NOMO-1 treated with dmso at 0.1 percent for 144 hours (cell line): ENCODE measurements at regions not wholly inside any gene's neighbourhood (a gene's known extent, or its start where the extent isn't known, plus 50 kb on each side); places are given as distances from the start of the nearest gene placed in this dataset.
A peak's percentile ranks its signal among the peaks of the same experiment; 100 is the strongest.

Source experiments
- DNase-seq: peaks from one replicate; lab custom pipeline; 2025; ENCODE audit not compliant: unreplicated experiment; lab: John Stamatoyannopoulos, UW

DNA sequence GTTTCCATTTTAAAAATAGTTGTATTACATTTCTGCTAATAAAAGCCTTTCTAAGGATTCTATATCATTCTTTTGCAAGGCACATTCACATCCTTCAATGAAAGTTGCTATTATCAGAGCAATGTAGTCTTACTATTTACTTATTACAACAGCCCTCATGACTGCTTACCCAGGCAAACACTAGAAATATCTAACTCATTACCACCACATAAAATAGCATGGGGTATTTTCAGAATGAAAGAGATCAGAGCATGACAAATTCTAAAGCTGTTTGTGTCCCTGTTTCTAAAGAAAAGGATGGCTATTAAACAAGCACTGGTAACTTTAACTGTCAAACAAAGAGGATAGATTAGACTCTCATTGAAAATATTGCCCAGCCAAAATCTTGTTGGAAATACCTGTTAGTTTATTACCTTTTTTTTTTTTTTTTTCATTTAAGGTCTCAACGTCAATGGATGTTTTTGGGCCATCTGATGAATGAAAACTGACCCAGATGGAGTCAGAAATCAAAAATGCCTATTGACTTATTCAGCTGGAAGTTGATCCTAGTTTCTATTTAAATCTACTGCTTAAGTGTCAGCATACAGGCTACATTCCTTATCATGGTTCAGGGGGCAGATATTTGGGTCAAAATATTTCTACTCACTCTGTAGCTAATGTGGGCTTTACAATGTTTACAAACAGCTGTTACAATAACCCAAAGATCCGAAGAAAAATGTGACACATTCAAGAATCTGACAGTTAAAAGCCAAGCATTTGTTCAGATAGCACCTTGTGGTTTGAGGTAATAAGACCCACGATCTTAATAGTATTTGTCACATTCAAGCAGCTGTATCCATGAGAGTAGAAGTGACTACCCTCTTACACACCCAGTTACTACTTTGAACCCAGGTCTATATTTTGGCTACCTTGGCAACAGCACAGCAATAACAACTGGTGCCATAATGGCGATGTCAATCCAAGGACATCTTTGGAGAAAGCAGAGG is 554.8 kb upstream of the MEF2C start:
- DNase-seq = no peak

GRCh38 chr5:89436464-89436863 is 553.5 kb upstream of the MEF2C start:
- DNase-seq = no peak

DNA sequence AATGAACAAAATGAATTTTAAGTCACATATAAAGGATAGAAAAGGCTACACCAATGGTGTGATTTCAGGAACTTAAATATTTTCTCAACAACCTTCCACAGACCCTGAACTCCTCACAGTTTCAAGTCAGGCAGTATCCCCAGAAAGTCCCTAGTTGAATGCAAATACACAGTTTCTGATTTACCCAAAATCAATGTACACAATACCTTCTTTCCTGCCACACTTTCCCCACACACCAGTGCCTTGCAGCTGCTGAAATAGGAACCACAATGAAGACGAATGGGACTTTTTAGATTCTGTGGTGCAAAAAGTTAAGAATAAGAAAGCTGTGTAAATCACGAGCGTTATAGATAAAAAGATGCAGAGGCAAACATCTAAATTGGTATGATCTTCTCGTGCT is 552.4 kb upstream of the MEF2C start:
- no peak for DNase-seq

DNA sequence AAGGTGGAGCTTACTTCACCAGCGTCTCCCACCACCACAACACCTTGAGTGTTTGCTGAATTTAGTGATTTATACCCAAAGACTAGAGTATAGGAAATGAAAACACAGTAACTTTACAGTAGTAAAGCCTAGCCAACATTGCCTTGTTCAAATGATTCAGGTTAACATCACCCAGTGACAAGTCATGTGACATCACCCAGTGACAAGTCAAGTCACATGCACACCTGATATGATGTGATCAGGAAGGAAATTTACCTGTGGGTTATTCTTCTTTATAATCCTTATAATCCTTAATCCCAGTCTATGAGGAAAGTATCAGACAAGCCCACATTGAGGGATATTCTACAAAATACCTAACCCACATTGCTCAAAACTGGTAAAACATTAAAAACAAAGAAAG is 545.6 kb upstream of the MEF2C start:
- no peak for DNase-seq

DNA sequence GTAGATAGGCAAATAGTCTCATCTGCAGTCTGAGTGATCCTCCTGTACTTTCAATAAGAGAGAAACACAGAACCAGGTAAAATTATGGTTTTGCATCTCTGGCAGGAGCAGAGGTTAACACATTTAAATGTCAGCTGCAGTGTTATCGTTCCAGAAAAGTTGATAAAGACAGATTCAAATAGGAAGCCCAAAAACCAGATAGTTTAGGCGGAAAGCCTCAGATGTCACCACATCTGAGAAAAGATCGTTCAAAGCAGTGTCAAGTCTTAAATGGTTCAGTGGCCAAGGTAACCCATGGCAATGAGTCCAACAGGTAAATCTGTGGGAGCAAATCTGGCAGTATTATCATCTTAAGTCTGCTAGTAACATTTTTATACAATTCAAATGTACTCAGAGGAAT is 542.1 kb upstream of the MEF2C start:
- DNase-seq = no peak

GRCh38 chr5:89421035-89421434 is 538.1 kb upstream of the MEF2C start:
- DNase-seq = peak; percentile 15

DNA sequence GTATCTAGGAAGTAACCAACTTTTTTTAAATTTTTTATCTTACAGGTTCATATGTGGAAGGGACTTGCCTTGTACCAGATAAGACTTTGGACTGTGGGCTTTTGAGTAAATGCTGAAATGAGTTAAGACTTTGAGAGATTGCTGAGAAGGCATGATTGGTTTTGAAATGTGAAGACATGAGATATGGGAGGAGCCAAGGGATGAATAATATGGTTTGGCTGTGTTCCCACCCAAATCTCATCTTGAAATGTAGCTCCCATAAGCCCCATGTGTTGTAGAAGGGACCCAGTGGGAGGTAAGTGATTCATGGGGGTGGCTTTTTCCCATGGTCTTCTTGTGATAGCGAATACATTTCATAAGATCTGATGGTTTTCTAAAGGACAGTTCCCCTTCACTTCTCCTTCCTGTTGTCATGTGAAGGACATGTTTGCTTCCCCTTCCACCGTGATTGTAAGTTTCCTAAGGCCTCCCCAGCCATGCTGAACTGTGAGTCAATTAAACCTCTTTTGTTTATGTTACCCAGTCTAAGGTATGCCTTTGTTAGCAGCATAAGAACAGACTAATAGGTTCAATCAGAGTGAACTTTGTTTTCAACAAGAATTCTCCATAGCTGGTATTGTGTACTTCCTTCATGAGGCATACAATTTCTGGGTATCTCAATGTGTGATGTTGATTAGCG is 535.6 kb upstream of the MEF2C start:
- peak; percentile 16 for DNase-seq

DNA sequence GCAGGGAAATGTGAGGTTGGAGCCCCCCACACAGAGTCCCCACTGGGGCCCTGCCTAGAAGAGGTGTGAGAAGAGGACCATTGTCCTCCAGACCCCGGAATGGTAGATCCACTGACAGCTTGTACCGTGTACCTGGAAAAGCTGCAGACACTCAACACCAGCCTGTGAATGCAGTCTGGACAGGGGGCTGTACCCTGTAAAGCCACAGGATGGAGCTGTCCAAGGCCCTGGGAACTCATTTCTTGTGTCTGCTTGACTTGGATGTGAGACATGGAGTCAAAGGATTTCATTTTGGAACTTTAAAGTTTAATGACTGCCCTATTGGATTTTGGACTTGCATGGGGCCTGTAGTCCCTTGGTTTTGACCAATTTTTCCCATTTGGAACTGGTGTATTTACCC is 535.0 kb upstream of the MEF2C start:
- DNase-seq = no peak

- no peak for DNase-seq
Measured at GRCh38 chr5:89417515-89417914, 534.5 kb upstream of the MEF2C start.

DNA sequence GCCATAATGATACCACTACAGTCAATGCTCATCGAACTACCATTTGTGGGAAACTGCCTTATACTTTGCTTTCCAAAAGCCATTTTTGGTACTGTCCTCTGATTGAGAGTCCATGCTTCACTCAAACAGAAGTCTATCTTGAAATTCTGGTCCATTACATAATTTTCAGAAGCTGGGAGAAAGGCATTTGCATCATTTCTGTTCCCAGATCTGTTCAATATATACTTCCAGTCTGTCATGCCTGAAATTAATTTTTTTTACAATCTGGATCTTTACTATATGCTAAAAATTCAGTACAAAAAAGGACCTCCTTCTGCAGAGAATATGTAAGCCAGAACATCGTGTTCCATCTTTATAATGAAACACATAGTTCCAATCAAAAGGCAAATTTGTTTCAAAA is 528.9 kb upstream of the MEF2C start:
- DNase-seq = no peak

DNA sequence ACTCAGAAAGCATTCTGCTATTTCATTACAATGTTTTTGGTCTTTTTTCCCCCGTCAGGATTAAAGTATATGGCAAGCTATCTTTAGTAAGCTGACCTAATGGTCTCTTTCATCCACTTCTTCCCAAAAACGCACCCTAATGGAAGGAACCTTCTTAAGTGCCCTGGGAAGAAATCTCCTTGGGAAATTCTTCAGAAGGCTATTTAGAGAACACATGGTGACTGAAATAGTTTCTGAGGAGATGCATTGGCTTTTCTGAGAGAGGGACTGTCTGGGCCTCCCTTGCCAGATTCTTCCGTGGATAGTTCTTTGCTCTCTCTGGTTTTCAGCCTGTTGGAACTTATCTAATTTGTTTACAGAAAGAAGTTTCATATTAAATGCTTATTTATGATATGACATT is 524.1 kb upstream of the MEF2C start:
- DNase-seq = no peak

DNA sequence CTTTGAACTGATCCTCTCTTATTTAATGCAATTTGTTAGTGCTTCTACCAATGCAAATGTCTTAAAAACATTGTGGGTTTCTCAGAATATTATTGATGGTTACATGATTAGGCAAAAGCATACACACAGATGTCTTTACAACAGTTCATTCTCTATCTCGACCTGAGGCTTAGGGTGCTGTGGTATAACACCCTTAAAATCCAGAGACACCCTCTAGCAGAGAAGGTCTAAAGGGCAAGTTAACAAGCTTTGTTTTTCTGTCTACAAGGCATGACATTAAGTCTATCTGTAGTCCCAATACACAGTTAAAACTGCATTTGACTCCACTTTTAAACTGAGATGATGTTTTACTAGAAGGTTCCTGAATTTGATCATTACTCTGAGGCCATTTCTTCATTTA is 518.7 kb upstream of the MEF2C start:
- no peak for DNase-seq

DNA sequence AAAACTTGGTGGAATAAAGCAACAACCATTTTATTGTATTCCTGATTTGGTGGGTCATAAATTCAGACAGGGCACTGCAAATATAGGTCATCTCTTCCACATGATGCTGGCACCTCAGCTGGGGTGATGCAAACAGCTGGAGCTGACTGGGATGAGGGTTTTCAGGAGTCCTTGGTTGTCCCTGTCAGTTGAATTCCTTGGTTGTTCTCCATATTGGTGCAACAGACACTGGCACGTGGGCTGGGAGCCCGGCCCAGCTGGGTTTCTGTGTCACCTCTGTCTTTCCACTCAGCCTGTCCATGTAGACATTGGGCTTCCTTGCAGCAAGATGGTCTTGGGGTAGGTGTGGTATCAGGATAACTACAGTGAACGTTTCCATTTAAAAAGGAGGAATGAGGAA is 518.0 kb upstream of the MEF2C start:
- no peak for DNase-seq

GRCh38 chr5:89399548-89399947 is 516.6 kb upstream of the MEF2C start:
- no peak for DNase-seq

GRCh38 chr5:89397096-89397495 is 514.1 kb upstream of the MEF2C start:
- peak; percentile 32 for DNase-seq

- peak; percentile 93 for DNase-seq
Measured at GRCh38 chr5:89396278-89396954, 513.4 kb upstream of the MEF2C start.

GRCh38 chr5:89395111-89395510 is 512.1 kb upstream of the MEF2C start:
- no peak for DNase-seq

DNA sequence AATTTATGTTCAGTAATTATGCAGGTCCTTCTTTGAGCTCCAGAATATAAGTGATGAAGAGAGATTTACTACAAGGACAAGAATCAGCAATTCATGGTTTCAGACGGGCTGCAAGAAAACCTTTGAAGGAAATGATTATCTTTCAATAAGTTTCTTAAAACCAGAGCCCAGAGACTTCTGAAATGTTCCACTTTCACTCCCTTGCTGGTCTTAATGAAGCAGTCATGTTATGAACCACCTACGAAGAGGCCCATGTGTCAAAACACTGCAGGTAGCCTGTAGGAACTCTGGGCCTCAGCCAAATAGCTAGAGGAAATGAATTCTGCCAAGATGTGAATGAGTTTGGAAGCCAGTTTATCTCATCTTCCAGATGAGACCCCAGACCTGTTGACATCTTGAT is 505.9 kb upstream of the MEF2C start:
- DNase-seq = no peak

- no peak for DNase-seq
Measured at GRCh38 chr5:89384391-89384790, 501.4 kb upstream of the MEF2C start.

GRCh38 chr5:89380635-89381034 is 497.7 kb upstream of the MEF2C start:
- no peak for DNase-seq

DNA sequence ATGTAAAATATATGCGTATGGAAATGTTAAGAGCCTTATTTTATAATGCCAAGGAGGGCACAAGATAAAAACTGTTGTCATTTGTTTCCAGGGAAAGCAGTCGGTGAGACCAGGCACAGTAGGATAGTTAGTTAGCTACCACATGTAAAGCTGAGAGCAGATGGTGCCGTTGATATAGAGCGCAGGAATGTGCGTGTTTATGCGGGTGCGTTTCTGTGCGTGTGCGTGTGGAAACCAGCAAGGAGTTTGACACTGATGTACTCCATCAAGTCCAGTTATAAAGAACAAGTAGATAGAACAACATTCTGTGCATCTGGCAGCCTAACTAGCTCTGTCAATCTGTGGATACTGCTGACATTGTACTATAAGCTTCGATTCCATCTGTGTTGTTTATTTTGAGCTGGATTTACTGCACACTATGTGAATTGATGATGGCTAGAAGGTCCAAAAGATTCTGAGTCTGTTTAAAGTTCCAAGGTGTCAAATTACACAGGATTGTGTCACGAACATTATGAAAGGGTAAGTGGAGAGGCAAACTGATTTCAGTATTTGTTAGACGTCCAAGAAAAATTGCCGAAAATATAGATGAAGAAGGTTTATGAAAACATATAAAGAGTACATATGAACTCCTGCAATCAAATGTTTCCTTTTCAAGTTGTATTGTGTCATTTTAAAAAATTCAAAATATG is 494.9 kb upstream of the MEF2C start:
- no peak for DNase-seq
